Brain microvascular endothelial cell (primary cell): ENCODE measurements at regions not wholly inside any gene's neighbourhood (a gene's known extent, or its start where the extent isn't known, plus 50 kb on each side); places are given as distances from the start of the nearest gene placed in this dataset.
"Not testable (repeated sequence)": the region's sequence is repeated elsewhere in the genome, so short reads cannot be mapped to it uniquely, and the experiment has no call there.

ENCODE experiments used
- DNase-seq: peaks from one replicate; pipeline ENCODE4 v3.0.0-alpha.2; 2020
- H3K27ac ChIP-seq: fragments of 250-450 bp; sonication (Bioruptor Pico); 2 replicates; pipeline ENCODE4 v1.5.1; 2020; ENCODE audit warnings: mild to moderate bottlenecking, moderate library complexity
- H3K27me3 ChIP-seq: fragments of 250-450 bp; sonication (Bioruptor Pico); replicated peaks from 2 replicates; pipeline ENCODE4 v1.5.1; 2020; ENCODE audit warnings: mild to moderate bottlenecking
- H3K36me3 ChIP-seq: fragments of 250-450 bp; sonication (Bioruptor Pico); replicated peaks from 2 replicates; pipeline ENCODE4 v1.5.1; 2020; ENCODE audit warnings: mild to moderate bottlenecking
- H3K4me3 ChIP-seq: 2 replicates; pipeline ENCODE4 v1.5.1; 2011; ENCODE audit warnings: low read depth, mild to moderate bottlenecking, control low read depth, low read length, moderate library complexity
- CTCF ChIP-seq: IDR thresholded peaks from 2 replicates; pipeline ENCODE4 v1.5.1; 2011; ENCODE audit warnings: low read depth, mild to moderate bottlenecking, moderate library complexity, low read length, control low read depth, inconsistent platforms; ENCODE audit errors: missing control alignments
- in situ Hi-C: cut with HindIII; loops from 2 replicates; pipeline ENCODE4 v1.10.0; 2017; ENCODE audit warnings: low sequenced_read_pairs, low pct_ligation_motif_present

DNA sequence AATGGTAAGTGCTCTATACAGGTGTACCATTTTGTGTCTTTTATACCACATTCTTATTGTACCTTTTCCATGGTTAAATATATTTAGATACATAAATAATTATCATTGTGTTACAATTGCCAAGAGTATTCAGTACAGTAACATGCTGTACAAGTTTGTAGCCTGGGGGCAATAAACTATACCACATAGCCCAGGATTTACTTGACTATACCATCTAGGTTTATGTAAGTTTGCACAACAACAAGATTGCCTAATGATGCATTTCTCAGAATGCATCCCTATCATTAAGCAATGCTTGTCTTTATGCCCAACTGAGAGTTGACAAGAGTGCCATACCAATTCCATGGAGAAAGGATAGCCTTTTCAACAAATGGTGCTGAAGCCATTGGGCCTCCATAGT, 136.7 kb upstream of the PJA2 start:
- Histone ChIP-seq H3K4me3 (no peak overlapping the region), H3K36me3 (no peaks in the 10 kb centered on the region), H3K27me3 (no peaks in the 10 kb centered on the region), H3K27ac (no peak overlapping the region)
- in situ Hi-C loops, result no loop called here
- no peak for DNase-seq
- no peak for TF ChIP-seq CTCF

DNA sequence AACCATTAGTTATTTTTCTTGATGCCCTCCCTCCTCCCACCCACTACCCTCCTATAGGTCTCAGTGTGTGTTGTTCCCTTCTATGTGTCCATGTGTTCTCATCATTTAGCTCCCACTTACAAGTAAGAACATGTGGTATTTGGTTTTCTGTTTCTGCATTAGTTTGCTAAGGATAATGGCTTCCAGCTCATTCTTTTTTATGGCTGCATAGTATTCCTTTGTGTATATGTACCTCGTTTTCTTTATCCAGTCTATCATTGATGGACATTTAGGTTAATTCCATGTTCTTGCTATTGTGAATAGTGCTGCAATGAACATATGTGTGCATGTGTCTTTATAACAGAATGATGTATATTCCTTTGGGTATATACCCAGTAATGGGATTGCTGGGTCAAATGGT, 135.1 kb upstream of the PJA2 start:
- DNase-seq, H3K27ac ChIP-seq, H3K4me3 ChIP-seq, in situ Hi-C loops, H3K36me3 ChIP-seq, H3K27me3 ChIP-seq: not testable (repeated sequence)

GRCh38 chr5:109538692-109539091, 128.9 kb upstream of the PJA2 start:
- H3K36me3 ChIP-seq, DNase-seq, H3K27me3 ChIP-seq, H3K27ac ChIP-seq, in situ Hi-C loops, H3K4me3 ChIP-seq: not testable (repeated sequence)

DNA sequence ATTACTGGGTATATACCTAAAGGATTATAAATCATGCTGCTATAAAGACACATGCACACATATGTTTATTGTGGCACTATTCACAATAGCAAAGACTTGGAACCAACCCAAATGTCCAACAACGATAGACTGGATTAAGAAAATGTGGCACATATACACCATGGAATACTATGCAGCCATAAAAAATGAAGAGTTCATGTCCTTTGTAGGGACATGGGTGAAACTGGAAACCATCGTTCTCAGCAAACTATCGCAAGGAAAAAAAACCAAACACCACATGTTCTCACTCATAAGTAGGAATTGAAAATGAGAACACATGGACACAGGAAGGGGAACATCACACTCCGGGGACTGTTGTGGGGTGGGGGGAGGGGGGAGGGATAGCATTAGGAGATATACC, 125.3 kb upstream of the PJA2 start:
- H3K27ac ChIP-seq, in situ Hi-C loops, H3K36me3 ChIP-seq, H3K4me3 ChIP-seq, DNase-seq, H3K27me3 ChIP-seq: not testable (repeated sequence)

- DNase-seq, result peak; percentile 33
Measured at GRCh38 chr5:109533751-109534272, 124.0 kb upstream of the PJA2 start.

DNA sequence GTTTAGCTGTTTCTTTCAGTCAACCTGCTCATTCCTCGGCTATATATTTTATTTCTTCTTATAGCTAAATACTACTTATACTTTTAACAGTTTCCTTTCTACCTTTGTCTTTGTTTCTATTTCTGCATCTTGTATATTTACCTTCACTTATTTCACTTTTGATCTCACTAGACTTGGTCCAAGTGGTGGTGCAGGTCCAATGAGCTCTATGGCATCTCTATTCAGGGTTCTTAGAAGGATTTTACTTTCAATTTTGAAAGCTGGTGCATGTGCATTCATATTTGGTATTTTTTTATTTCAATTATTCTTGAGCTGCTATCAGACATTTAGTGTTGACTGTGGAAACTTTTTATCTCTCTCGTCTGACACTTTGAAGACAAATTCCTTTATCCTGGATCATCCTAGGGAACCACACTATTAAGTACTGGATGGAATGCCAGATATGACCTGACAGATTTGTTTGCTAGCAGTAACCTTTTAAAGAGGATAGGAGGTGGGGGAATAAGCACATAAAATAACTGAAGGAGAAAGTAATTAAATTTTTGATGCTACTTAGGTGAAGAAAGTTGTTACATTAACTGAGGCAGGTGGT, 123.1 kb upstream of the PJA2 start:
- H3K4me3 ChIP-seq, result no peak overlapping the region
- in situ Hi-C loops, result no loop called here
- no peak for TF ChIP-seq CTCF
- H3K27ac ChIP-seq, result no peak overlapping the region
- peak; percentile 4 for DNase-seq
- no peaks in the 10 kb centered on the region for H3K27me3 ChIP-seq
- H3K36me3 ChIP-seq, result no peaks in the 10 kb centered on the region

More at GRCh38 chr5:109533751-109534272, 124.0 kb upstream of the PJA2 start:
- TF ChIP-seq CTCF, result no peak
- in situ Hi-C loops, result no loop called here
- Histone ChIP-seq H3K4me3 (no peak overlapping the region), H3K36me3 (no peaks in the 10 kb centered on the region), H3K27me3 (no peaks in the 10 kb centered on the region), H3K27ac (peak overlapping the region; percentile 46)

DNA sequence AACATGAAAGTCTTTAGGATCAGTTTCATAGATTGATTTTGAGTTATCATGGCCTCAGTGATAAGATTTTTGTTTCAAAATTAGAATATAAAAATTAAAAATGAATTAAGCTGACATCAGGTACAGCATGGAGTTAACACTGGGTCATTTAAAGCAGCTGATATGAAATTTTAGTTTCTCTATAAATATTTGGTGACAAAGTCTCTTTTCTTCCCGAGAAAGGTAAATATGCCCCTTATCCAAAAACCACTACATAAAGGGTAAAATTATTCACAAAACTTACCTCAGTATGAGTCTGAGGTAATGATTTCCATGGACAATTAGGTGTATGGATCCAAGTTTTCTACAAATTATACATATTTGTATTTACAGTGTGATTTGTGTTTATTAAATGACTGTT, 121.5 kb upstream of the PJA2 start:
- in situ Hi-C loops, result no loop called here
- H3K36me3 ChIP-seq, result no peaks in the 10 kb centered on the region
- H3K27ac ChIP-seq, result no peak overlapping the region
- no peak overlapping the region for H3K4me3 ChIP-seq
- H3K27me3 ChIP-seq, result no peaks in the 10 kb centered on the region
- DNase-seq, result no peak
- no peak for TF ChIP-seq CTCF
